Brain microvascular endothelial cell (primary cell): ENCODE measurements at regions not wholly inside any gene's neighbourhood (a gene's known extent, or its start where the extent isn't known, plus 50 kb on each side); places are given as distances from the start of the nearest gene placed in this dataset.

ENCODE experiments used
- DNase-seq: peaks from one replicate; pipeline ENCODE4 v3.0.0-alpha.2; 2020
- H3K27ac ChIP-seq: fragments of 250-450 bp; sonication (Bioruptor Pico); 2 replicates; pipeline ENCODE4 v1.5.1; 2020; ENCODE audit warnings: mild to moderate bottlenecking, moderate library complexity
- H3K27me3 ChIP-seq: fragments of 250-450 bp; sonication (Bioruptor Pico); replicated peaks from 2 replicates; pipeline ENCODE4 v1.5.1; 2020; ENCODE audit warnings: mild to moderate bottlenecking
- H3K36me3 ChIP-seq: fragments of 250-450 bp; sonication (Bioruptor Pico); replicated peaks from 2 replicates; pipeline ENCODE4 v1.5.1; 2020; ENCODE audit warnings: mild to moderate bottlenecking
- H3K4me3 ChIP-seq: 2 replicates; pipeline ENCODE4 v1.5.1; 2011; ENCODE audit warnings: low read depth, mild to moderate bottlenecking, control low read depth, low read length, moderate library complexity
- CTCF ChIP-seq: IDR thresholded peaks from 2 replicates; pipeline ENCODE4 v1.5.1; 2011; ENCODE audit warnings: low read depth, mild to moderate bottlenecking, moderate library complexity, low read length, control low read depth, inconsistent platforms; ENCODE audit errors: missing control alignments
- in situ Hi-C: cut with HindIII; loops from 2 replicates; pipeline ENCODE4 v1.10.0; 2017; ENCODE audit warnings: low sequenced_read_pairs, low pct_ligation_motif_present

GRCh38 chr12:107291018-107291417 lies 197.7 kb upstream of the CRY1 start:
- no peaks in the 10 kb centered on the region for H3K36me3 ChIP-seq
- DNase-seq = no peak
- TF ChIP-seq CTCF = no peak
- no peaks in the 10 kb centered on the region for H3K27me3 ChIP-seq
- no peak overlapping the region for H3K4me3 ChIP-seq
- in situ Hi-C loops = no loop called here
- no peak overlapping the region for H3K27ac ChIP-seq

GRCh38 chr12:107296681-107297089 lies 203.3 kb upstream of the CRY1 start:
- H3K4me3 ChIP-seq = no peak overlapping the region
- H3K27ac ChIP-seq = no peak overlapping the region
- no peaks in the 10 kb centered on the region for H3K36me3 ChIP-seq
- TF ChIP-seq CTCF = no peak
- in situ Hi-C loops = no loop called here
- no peaks in the 10 kb centered on the region for H3K27me3 ChIP-seq
- DNase-seq = no peak

GRCh38 chr12:107302649-107303341 lies 209.4 kb upstream of the CRY1 start:
- in situ Hi-C loops = no loop called here

GRCh38 chr12:107304588-107305532 lies 211.5 kb upstream of the CRY1 start:
- DNase-seq = no peak
- no peak overlapping the region for H3K4me3 ChIP-seq
- in situ Hi-C loops = no loop called here
- no peaks in the 10 kb centered on the region for H3K36me3 ChIP-seq
- H3K27me3 ChIP-seq = no peaks in the 10 kb centered on the region
- no peak for TF ChIP-seq CTCF
- no peak overlapping the region for H3K27ac ChIP-seq

More at GRCh38 chr12:107302649-107303341, 209.4 kb upstream of the CRY1 start:
- Histone ChIP-seq H3K36me3 (no peaks in the 10 kb centered on the region), H3K4me3 (no peak overlapping the region), H3K27ac (no peak overlapping the region), H3K27me3 (no peaks in the 10 kb centered on the region)
- DNase-seq = no peak
- TF ChIP-seq CTCF = no peak

- no peak for TF ChIP-seq CTCF
- H3K27me3 ChIP-seq = no peaks in the 10 kb centered on the region
- in situ Hi-C loops = no loop called here
- H3K27ac ChIP-seq = no peak overlapping the region
- no peak overlapping the region for H3K4me3 ChIP-seq
- DNase-seq = no peak
- H3K36me3 ChIP-seq = no peaks in the 10 kb centered on the region
Measured at GRCh38 chr12:107306141-107306659, 212.9 kb upstream of the CRY1 start.
